HEK293 (cell line): ENCODE measurements at regions not wholly inside any gene's neighbourhood (a gene's known extent, or its start where the extent isn't known, plus 50 kb on each side); places are given as distances from the start of the nearest gene placed in this dataset.

ENCODE experiments used
- KLF16 ChIP-seq: fragments of 450-650 bp; formaldehyde crosslinking; IDR thresholded peaks from 2 replicates; pipeline ENCODE4 v1.5.1; 2017; ENCODE audit warnings: missing biosample characterization, missing genetic modification characterization
- REPIN1 ChIP-seq: fragments of 450-650 bp; formaldehyde crosslinking; IDR thresholded peaks from 2 replicates; pipeline ENCODE4 v1.5.1; 2017; ENCODE audit warnings: missing biosample characterization, missing genetic modification characterization, low read depth
- YY1 ChIP-seq: fragments of 450-650 bp; formaldehyde crosslinking; IDR thresholded peaks from 2 replicates; pipeline ENCODE4 v1.5.1; 2018; ENCODE audit warnings: missing biosample characterization, missing genetic modification characterization
- ZBTB8A ChIP-seq: fragments of 450-650 bp; formaldehyde crosslinking; IDR thresholded peaks from 2 replicates; pipeline ENCODE4 v1.5.1; 2016; ENCODE audit warnings: missing biosample characterization, missing genetic modification characterization
- ZNF341 ChIP-seq: fragments of 450-650 bp; formaldehyde crosslinking; IDR thresholded peaks from 2 replicates; pipeline ENCODE4; 2016; ENCODE audit warnings: low read depth, missing biosample characterization, missing genetic modification characterization
- ZNF645 ChIP-seq: fragments of 450-650 bp; formaldehyde crosslinking; IDR thresholded peaks from 2 replicates; pipeline ENCODE4; 2016; ENCODE audit warnings: missing biosample characterization, missing genetic modification characterization
- TF ChIP-seq, protein P1 (sequence below): fragments of 450-650 bp; formaldehyde crosslinking; IDR thresholded peaks from 2 replicates; pipeline ENCODE4 v1.5.1; 2016; ENCODE audit warnings: missing biosample characterization, missing genetic modification characterization

DNA sequence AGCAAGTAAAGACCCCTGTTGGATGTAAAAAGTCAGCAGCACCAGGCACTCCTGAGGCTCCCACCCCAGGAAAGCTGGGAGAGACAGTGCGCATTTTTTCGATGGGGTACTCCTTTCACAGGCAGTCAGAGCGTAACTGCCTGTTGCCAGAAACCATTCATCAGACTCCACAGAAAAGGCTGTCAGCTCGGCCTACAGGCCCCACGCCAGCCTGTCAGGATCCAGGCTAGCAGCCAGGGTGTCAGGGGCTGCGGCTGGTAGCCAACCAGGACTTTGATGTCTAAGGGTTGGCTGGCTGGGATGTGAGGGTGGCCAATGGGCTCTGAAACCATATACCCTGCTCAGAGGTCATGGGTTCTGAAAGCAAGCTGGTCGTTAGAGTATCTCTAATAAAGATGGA lies 164.5 kb downstream of the WNT5A start:
- TF ChIP-seq YY1 = no peak
- TF ChIP-seq, protein P1, sequence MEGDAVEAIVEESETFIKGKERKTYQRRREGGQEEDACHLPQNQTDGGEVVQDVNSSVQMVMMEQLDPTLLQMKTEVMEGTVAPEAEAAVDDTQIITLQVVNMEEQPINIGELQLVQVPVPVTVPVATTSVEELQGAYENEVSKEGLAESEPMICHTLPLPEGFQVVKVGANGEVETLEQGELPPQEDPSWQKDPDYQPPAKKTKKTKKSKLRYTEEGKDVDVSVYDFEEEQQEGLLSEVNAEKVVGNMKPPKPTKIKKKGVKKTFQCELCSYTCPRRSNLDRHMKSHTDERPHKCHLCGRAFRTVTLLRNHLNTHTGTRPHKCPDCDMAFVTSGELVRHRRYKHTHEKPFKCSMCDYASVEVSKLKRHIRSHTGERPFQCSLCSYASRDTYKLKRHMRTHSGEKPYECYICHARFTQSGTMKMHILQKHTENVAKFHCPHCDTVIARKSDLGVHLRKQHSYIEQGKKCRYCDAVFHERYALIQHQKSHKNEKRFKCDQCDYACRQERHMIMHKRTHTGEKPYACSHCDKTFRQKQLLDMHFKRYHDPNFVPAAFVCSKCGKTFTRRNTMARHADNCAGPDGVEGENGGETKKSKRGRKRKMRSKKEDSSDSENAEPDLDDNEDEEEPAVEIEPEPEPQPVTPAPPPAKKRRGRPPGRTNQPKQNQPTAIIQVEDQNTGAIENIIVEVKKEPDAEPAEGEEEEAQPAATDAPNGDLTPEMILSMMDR = no peak
- TF ChIP-seq ZBTB8A (tag by site-specific recombination) = no peak
- TF ChIP-seq ZNF341 (tag by site-specific recombination) = no peak
- TF ChIP-seq REPIN1 (tag by site-specific recombination) = no peak
- TF ChIP-seq ZNF645 (tag by site-specific recombination) = no peak
- no peak for TF ChIP-seq KLF16 (tag by site-specific recombination)
